Endodermal cell (in vitro differentiated cells): ENCODE measurements at regions not wholly inside any gene's neighbourhood (a gene's known extent, or its start where the extent isn't known, plus 50 kb on each side); places are given as distances from the start of the nearest gene placed in this dataset.

Experiments
- DNase-seq: peaks from one replicate; pipeline ENCODE4 v3.0.0-alpha.2; 2017
- H3K27ac ChIP-seq: 2 replicates; pipeline ENCODE4 v1.5.1; 2013; ENCODE audit warnings: mild to moderate bottlenecking, low read depth, low read length, moderate library complexity
- H3K27me3 ChIP-seq: 2 replicates; pipeline ENCODE4 v1.6.1; 2013; ENCODE audit warnings: mild to moderate bottlenecking, low read length, moderate library complexity; ENCODE audit not compliant: insufficient read depth, control insufficient read depth, poor library complexity, severe bottlenecking
- H3K36me3 ChIP-seq: 2 replicates; pipeline ENCODE4 v1.7.0; 2013; ENCODE audit warnings: mild to moderate bottlenecking, low read length, moderate library complexity; ENCODE audit not compliant: control insufficient read depth, insufficient read depth
- H3K4me1 ChIP-seq: one replicate; pipeline ENCODE4 v1.7.0; 2013; ENCODE audit warnings: low read length; ENCODE audit not compliant: control insufficient read depth, insufficient read depth
- H3K4me3 ChIP-seq: 2 replicates; pipeline ENCODE4 v1.5.1; 2013; ENCODE audit warnings: mild to moderate bottlenecking, low read length, moderate library complexity
- H3K9ac ChIP-seq: 2 replicates; pipeline ENCODE4 v1.6.1; 2013; ENCODE audit warnings: mild to moderate bottlenecking, low read length, moderate library complexity; ENCODE audit not compliant: poor library complexity, severe bottlenecking; ENCODE audit errors: extremely low read depth
- H3K9me3 ChIP-seq: 2 replicates; pipeline ENCODE4 v1.6.1; 2013; ENCODE audit warnings: mild to moderate bottlenecking, low read length, moderate library complexity; ENCODE audit not compliant: control insufficient read depth
- H3K27ac Mint-ChIP-seq: 2 replicates; pipeline ENCODE4 v1.8.0; 2020; ENCODE audit warnings: mixed read lengths
- H3K27me3 Mint-ChIP-seq: 2 replicates; pipeline ENCODE4 v1.8.0; 2021; ENCODE audit warnings: mild to moderate bottlenecking, mixed read lengths; ENCODE audit not compliant: insufficient read depth
- H3K36me3 Mint-ChIP-seq: 2 replicates; pipeline ENCODE4 v1.8.0; 2020; ENCODE audit warnings: low read depth, mixed read lengths
- H3K4me1 Mint-ChIP-seq: 2 replicates; pipeline ENCODE4 v1.8.0; 2020; ENCODE audit warnings: mixed read lengths
- H3K4me3 Mint-ChIP-seq: 2 replicates; pipeline ENCODE4 v1.8.0; 2020; ENCODE audit warnings: mild to moderate bottlenecking, moderate library complexity, mixed read lengths
- H3K9me3 Mint-ChIP-seq: 2 replicates; pipeline ENCODE4 v1.8.0; 2020; ENCODE audit warnings: mild to moderate bottlenecking, mixed read lengths
- WGBS, 2 experiments: methylation state at CpG; one replicate each; pipeline versions ENCODE4 v1.1.5 to v1.1.7; 2013; ENCODE audit warnings: missing lambda C conversion rate in 2 of 2, mixed read lengths in 1 of 2; ENCODE audit not compliant: insufficient coverage in 1 of 2, insufficient read length in 1 of 2; 5-methylcytosine and 5-hydroxymethylcytosine counted together
- TF ChIP-seq, protein P1 (sequence below): fragments of 200-600 bp; sonication (generic); conservative IDR thresholded peaks from 2 replicates; pipeline ENCODE4 v1.5.0; 2021; ENCODE audit warnings: antibody characterized with exemption, mild to moderate bottlenecking

DNA sequence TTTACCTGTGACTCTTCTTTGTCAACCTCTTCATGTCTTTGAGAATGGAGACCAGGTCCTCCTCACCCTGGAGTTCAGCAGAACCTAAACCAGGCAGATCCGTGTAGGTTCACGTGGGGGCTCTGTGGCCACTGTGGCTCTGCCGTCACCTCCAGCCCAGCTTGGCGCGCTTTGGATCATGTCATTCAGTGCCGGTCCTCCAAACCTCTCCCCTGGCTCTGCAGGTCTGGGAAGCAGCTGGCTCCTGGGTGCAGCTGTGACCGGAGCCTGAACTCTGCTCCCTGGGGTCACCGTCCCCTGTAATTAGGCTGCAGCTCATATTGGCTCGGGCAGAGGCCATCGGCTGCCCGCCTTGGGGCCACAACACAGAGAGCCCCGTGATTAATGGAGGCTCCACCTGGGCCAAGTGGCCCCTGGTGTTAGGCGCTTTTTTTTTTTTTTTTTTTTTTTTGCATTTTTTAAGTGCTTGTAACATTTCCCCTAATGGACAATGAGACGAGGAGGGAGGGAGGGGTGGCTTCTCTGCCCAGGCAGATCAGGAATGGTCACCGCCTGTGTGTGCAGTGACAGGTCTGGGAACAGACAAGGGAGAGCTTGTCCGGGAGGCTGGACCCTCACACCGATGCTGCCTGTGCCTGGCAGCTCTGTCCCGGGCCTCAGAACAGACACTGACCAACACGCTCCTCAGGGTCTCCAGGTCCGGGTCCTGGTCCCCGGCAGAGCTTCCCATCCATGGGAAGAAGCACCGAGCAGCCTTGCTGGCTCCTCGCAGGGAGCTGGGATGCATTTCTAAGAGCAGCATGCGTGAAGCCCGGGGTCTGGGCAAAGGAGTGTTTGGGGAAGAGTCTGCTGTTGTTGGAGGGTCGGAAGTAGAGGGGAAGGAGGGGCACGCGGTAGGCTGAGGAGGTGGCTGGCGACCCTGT, 247.9 kb downstream of the SEC14L1 start:
- no peaks in the 10 kb centered on the region for H3K9me3 ChIP-seq
- no peak overlapping the region for H3K9ac ChIP-seq
- Mint-ChIP-seq H3K27me3 (no peaks in the 10 kb centered on the region), H3K9me3 (no peaks in the 10 kb centered on the region), H3K36me3 (no peaks in the 10 kb centered on the region), H3K4me1 (peaks cover 59% of the 10 kb centered on the region), H3K4me3 (no peak overlapping the region), H3K27ac (peak overlapping the region; percentile 70)
- peak overlapping the region; percentile 78 for H3K27ac ChIP-seq
- no peak for DNase-seq
- no peak overlapping the region for H3K4me3 ChIP-seq
- H3K36me3 ChIP-seq = no peaks in the 10 kb centered on the region
- WGBS, 2 experiments = 68 to 81% methylated on average over 22 to 29 of the region's 29 CpGs
- no peaks in the 10 kb centered on the region for H3K27me3 ChIP-seq
- TF ChIP-seq, protein P1, sequence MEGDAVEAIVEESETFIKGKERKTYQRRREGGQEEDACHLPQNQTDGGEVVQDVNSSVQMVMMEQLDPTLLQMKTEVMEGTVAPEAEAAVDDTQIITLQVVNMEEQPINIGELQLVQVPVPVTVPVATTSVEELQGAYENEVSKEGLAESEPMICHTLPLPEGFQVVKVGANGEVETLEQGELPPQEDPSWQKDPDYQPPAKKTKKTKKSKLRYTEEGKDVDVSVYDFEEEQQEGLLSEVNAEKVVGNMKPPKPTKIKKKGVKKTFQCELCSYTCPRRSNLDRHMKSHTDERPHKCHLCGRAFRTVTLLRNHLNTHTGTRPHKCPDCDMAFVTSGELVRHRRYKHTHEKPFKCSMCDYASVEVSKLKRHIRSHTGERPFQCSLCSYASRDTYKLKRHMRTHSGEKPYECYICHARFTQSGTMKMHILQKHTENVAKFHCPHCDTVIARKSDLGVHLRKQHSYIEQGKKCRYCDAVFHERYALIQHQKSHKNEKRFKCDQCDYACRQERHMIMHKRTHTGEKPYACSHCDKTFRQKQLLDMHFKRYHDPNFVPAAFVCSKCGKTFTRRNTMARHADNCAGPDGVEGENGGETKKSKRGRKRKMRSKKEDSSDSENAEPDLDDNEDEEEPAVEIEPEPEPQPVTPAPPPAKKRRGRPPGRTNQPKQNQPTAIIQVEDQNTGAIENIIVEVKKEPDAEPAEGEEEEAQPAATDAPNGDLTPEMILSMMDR = no peak
- peaks cover 33% of the 10 kb centered on the region for H3K4me1 ChIP-seq

DNA sequence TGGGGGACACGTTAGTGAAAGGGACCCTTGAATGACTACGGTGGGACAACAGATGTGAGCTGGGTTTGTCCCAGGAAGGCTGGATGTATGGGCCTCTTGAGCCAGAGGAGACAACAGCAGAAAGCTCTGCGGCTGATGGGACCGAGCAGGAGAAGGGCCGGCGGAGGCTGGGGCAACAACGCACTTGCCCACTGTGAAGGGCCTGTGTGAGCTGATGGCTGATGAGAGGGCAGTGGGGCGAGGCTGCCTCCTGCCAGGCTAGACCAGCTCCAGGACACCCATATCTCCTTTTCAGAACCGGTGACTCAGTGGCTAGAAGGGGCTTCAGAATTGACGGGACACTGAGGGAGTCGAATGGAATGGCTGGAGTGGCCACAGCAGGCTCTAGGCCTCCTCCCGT, 250.1 kb downstream of the SEC14L1 start:
- Histone ChIP-seq H3K4me3 (no peak overlapping the region), H3K4me1 (peaks cover 38% of the 10 kb centered on the region), H3K9ac (no peak overlapping the region), H3K27me3 (no peaks in the 10 kb centered on the region), H3K27ac (no peak overlapping the region), H3K9me3 (no peaks in the 10 kb centered on the region), H3K36me3 (no peaks in the 10 kb centered on the region)
- no peaks in the 10 kb centered on the region for H3K27me3 Mint-ChIP-seq
- no peak for DNase-seq
- H3K4me3 Mint-ChIP-seq = no peak overlapping the region
- WGBS, 2 experiments = 89 to 93% methylated on average over 11 to 12 of the region's 12 CpGs
- TF ChIP-seq, protein P1 = no peak
- H3K9me3 Mint-ChIP-seq = no peaks in the 10 kb centered on the region
- H3K4me1 Mint-ChIP-seq = peaks cover 57% of the 10 kb centered on the region
- no peaks in the 10 kb centered on the region for H3K36me3 Mint-ChIP-seq
- H3K27ac Mint-ChIP-seq = no peak overlapping the region

DNA sequence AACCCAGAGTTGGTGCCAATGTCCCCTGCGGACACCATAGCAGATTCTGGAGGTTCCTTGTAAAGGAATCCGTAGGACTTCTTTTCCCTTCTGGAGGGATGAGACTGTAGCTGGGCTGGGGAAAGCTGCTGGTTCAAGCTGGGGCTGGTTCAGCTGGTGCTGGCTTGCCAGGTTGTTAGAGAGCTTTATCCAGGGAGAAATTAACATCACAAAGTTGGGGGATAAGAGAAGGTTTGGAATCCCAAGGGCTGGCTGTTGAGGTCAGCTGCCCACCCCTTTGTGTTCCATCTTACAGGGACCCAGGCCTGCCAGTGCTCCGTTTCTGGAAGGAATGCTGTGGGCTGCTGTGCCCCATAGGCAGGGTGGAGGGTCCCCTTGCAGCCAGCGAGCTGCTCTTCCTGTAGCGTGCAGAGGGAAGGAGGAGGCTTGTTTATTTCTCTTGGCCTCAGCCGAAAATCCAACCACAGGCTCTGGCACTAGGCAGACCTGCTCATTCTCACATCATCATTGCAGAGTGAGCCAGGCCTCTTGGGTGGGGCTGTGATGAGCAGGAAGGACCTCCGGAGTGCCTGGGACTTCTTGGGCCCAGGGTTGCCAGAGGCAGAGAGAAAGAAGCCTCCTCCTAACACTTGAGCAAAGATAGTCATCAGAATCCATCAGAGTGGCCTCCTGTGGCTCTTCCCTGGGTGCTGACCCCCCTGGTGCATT, 251.1 kb downstream of the SEC14L1 start:
- no peaks in the 10 kb centered on the region for H3K36me3 Mint-ChIP-seq
- H3K9me3 Mint-ChIP-seq = no peaks in the 10 kb centered on the region
- peak overlapping the region; percentile 92 for H3K27ac Mint-ChIP-seq
- TF ChIP-seq, protein P1 = no peak
- H3K4me3 ChIP-seq = no peak overlapping the region
- no peaks in the 10 kb centered on the region for H3K36me3 ChIP-seq
- H3K4me1 Mint-ChIP-seq = peaks cover 55% of the 10 kb centered on the region
- no peaks in the 10 kb centered on the region for H3K27me3 ChIP-seq
- DNase-seq = peak; percentile 83
- peak overlapping the region; percentile 52 for H3K27ac ChIP-seq
- H3K4me1 ChIP-seq = peaks cover 38% of the 10 kb centered on the region
- H3K9ac ChIP-seq = no peak overlapping the region
- H3K9me3 ChIP-seq = no peaks in the 10 kb centered on the region
- H3K27me3 Mint-ChIP-seq = no peaks in the 10 kb centered on the region
- WGBS, 2 experiments = 53 to 59% methylated on average over 3 to 6 of the region's 7 CpGs
- H3K4me3 Mint-ChIP-seq = peak overlapping the region; percentile 34
